ENCODE measurements at regions not wholly inside any gene's neighbourhood (a gene's known extent, or its start where the extent isn't known, plus 50 kb on each side); places are given as distances from the start of the nearest gene placed in this dataset.

- TF ChIP-seq TAF1 (IDR thresholded peaks at IDR 0.05; ENCODE audit: borderline replicate concordance, insufficient read depth, low read length) (no peak), POLR2AphosphoS5 (IDR thresholded peaks at IDR 0.05; ENCODE audit: low read depth, low read length) (no peak), SIN3A (IDR thresholded peaks at IDR 0.05; ENCODE audit: borderline replicate concordance, insufficient read depth, low read length) (no peak)
- TF ChIP-seq, protein P1, sequence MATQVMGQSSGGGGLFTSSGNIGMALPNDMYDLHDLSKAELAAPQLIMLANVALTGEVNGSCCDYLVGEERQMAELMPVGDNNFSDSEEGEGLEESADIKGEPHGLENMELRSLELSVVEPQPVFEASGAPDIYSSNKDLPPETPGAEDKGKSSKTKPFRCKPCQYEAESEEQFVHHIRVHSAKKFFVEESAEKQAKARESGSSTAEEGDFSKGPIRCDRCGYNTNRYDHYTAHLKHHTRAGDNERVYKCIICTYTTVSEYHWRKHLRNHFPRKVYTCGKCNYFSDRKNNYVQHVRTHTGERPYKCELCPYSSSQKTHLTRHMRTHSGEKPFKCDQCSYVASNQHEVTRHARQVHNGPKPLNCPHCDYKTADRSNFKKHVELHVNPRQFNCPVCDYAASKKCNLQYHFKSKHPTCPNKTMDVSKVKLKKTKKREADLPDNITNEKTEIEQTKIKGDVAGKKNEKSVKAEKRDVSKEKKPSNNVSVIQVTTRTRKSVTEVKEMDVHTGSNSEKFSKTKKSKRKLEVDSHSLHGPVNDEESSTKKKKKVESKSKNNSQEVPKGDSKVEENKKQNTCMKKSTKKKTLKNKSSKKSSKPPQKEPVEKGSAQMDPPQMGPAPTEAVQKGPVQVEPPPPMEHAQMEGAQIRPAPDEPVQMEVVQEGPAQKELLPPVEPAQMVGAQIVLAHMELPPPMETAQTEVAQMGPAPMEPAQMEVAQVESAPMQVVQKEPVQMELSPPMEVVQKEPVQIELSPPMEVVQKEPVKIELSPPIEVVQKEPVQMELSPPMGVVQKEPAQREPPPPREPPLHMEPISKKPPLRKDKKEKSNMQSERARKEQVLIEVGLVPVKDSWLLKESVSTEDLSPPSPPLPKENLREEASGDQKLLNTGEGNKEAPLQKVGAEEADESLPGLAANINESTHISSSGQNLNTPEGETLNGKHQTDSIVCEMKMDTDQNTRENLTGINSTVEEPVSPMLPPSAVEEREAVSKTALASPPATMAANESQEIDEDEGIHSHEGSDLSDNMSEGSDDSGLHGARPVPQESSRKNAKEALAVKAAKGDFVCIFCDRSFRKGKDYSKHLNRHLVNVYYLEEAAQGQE (IDR thresholded peaks at IDR 0.05; ENCODE audit: insufficient read depth in 1 of 2, low read depth in 2 of 2, low read length in 2 of 2), result no peak
Observed at GRCh38 chr1:193402037-193402436, 215.6 kb upstream of the B3GALT2 start.
